ENCODE measurements at regions not wholly inside any gene's neighbourhood (a gene's known extent, or its start where the extent isn't known, plus 50 kb on each side); places are given as distances from the start of the nearest gene placed in this dataset.
A peak's percentile ranks its signal among the peaks of the same experiment; 100 is the strongest.

GRCh38 chr9:99464568-99464967 lies 242.5 kb downstream of the SEC61B start:
- Histone ChIP-seq H3K79me2 (ENCODE audit: insufficient read depth) (no peaks in the 10 kb centered on the region), H3K9me2 (no peaks in the 10 kb centered on the region), H4K20me1 (ENCODE audit: insufficient read depth) (no peaks in the 10 kb centered on the region), H3K9ac (no peak overlapping the region), H3K4me3 (ENCODE audit: low read depth in 2 of 2, low read length in 1 of 2) (no peak overlapping the region), H3K9me3 (no peaks in the 10 kb centered on the region), H3F3A (replicated peaks; ENCODE audit: insufficient read depth) (no peaks in the 10 kb centered on the region), H3K4me2 (no peak overlapping the region), H3K27me3 (ENCODE audit: insufficient read depth) (no peaks in the 10 kb centered on the region), H3K4me1 (ENCODE audit: control insufficient read depth in 1 of 2, insufficient read depth in 2 of 2, low read depth in 1 of 2, low read length in 1 of 2) (peaks cover 13 to 38% of the 10 kb centered on the region in 2 experiments; a peak in 3 of 4 replicates), H3K27ac (ENCODE audit: low read depth in 2 of 2, low read length in 1 of 2) (peak overlapping the region in 1 of 2 experiments; percentile 100; a peak in 2 of 4 replicates), H3K36me3 (replicated peaks in 1 of 2; ENCODE audit: control insufficient read depth in 1 of 2, insufficient read depth in 2 of 2, low read length in 1 of 2) (no peaks in the 10 kb centered on the region), H2AFZ (ENCODE audit: low read depth) (no peak overlapping the region)
- 82% methylated on average over 4 of the region's 4 CpGs for WGBS (ENCODE audit: low lambda C conversion rate)
- POLR2A ChIA-PET, result interaction anchor here (0.9 to 3.3 kb wide), 8 partner anchors 12 to 356 kb away, joined by 3 to 14 read pairs (median 5); partner anchors contain the start of gene NR4A3
- no peak for DNase-seq
- TF ChIP-seq TAF1 (IDR thresholded peaks at IDR 0.05; ENCODE audit: borderline replicate concordance, low read depth, low read length) (no peak), ZBTB33 (IDR thresholded peaks at IDR 0.05; ENCODE audit: borderline replicate concordance, low read depth) (no peak), NRF1 (IDR thresholded peaks at IDR 0.05; ENCODE audit: low read depth, low read length) (no peak), RFX5 (IDR thresholded peaks at IDR 0.05; ENCODE audit: low read length) (no peak), EP300 (IDR thresholded peaks at IDR 0.05; ENCODE audit: borderline replicate concordance in 1 of 2, low read depth in 1 of 2, low read length in 1 of 2) (no peak), RCOR1 (IDR thresholded peaks at IDR 0.05; ENCODE audit: low read length) (no peak), ELF1 (IDR thresholded peaks at IDR 0.05) (no peak), POLR2AphosphoS5 (IDR thresholded peaks at IDR 0.05; ENCODE audit: low read depth, low read length) (no peak), NFIC (IDR thresholded peaks at IDR 0.05; ENCODE audit: borderline replicate concordance) (no peak)
- CTCF ChIA-PET, result interaction anchor here (1.2 to 2.6 kb wide), 5 partner anchors 12 to 302 kb away, joined by 3 to 15 read pairs (median 4); no protein-coding TSS in a partner anchor

- POLR2A ChIA-PET, result interaction anchor here (0.8 to 3.3 kb wide), 11 partner anchors 11 to 356 kb away, joined by 3 to 14 read pairs (median 4); partner anchors contain the start of gene NR4A3
- 44% methylated on average over 7 of the region's 7 CpGs for WGBS (ENCODE audit: low lambda C conversion rate)
- Histone ChIP-seq H2AFZ (ENCODE audit: low read depth) (no peak overlapping the region), H3K9ac (no peak overlapping the region), H4K20me1 (ENCODE audit: insufficient read depth) (no peaks in the 10 kb centered on the region), H3K9me2 (no peaks in the 10 kb centered on the region), H3K4me1 (ENCODE audit: control insufficient read depth in 1 of 2, insufficient read depth in 2 of 2, low read depth in 1 of 2, low read length in 1 of 2) (peaks cover 13 to 38% of the 10 kb centered on the region in 2 experiments; a peak in 3 of 4 replicates), H3K27me3 (ENCODE audit: insufficient read depth) (no peaks in the 10 kb centered on the region), H3K4me3 (ENCODE audit: low read depth in 2 of 2, low read length in 1 of 2) (no peak overlapping the region; a peak in 1 of 4 replicates), H3K36me3 (replicated peaks in 1 of 2; ENCODE audit: control insufficient read depth in 1 of 2, insufficient read depth in 2 of 2, low read length in 1 of 2) (no peaks in the 10 kb centered on the region), H3K27ac (ENCODE audit: low read depth in 2 of 2, low read length in 1 of 2) (peak overlapping the region in 1 of 2 experiments; percentile 100; a peak in 3 of 4 replicates), H3K4me2 (no peak overlapping the region), H3F3A (replicated peaks; ENCODE audit: insufficient read depth) (no peaks in the 10 kb centered on the region), H3K9me3 (no peaks in the 10 kb centered on the region), H3K79me2 (ENCODE audit: insufficient read depth) (no peaks in the 10 kb centered on the region)
- peak; percentile 71 for DNase-seq
- CTCF ChIA-PET, result interaction anchor here (0.8 to 2.6 kb wide), 10 partner anchors 9 to 302 kb away, joined by 3 to 15 read pairs (median 4); no protein-coding TSS in a partner anchor
- TF ChIP-seq GABPA (IDR thresholded peaks at IDR 0.05; ENCODE audit: low read depth) (no peak), TCF12 (IDR thresholded peaks at IDR 0.05) (peak; percentile 73), MAX (IDR thresholded peaks at IDR 0.05; ENCODE audit: low read depth) (no peak), FOXJ3 (CRISPR knock-in tag; IDR thresholded peaks at IDR 0.05) (peak; percentile 86), EZH2phosphoT487 (IDR thresholded peaks at IDR 0.05; ENCODE audit: borderline replicate concordance, low read depth) (no peak), FOXM1 (IDR thresholded peaks at IDR 0.05; ENCODE audit: low read depth) (no peak), NRF1 (IDR thresholded peaks at IDR 0.05; ENCODE audit: low read depth, low read length) (no peak), MXI1 (IDR thresholded peaks at IDR 0.05; ENCODE audit: low read depth, low read length) (peak; percentile 60), RFX5 (IDR thresholded peaks at IDR 0.05; ENCODE audit: low read length) (peak; percentile 56), TAF1 (IDR thresholded peaks at IDR 0.05; ENCODE audit: borderline replicate concordance, low read depth, low read length) (no peak), NFIC (IDR thresholded peaks at IDR 0.05; ENCODE audit: borderline replicate concordance) (peak; percentile 67; the same call in 1 of the 2 replicates), TEAD4 (IDR thresholded peaks at IDR 0.05; ENCODE audit: borderline replicate concordance, insufficient read depth) (peak; percentile 41; the same call in 1 of the 2 replicates), ZBTB33 (IDR thresholded peaks at IDR 0.05; ENCODE audit: borderline replicate concordance, low read depth) (no peak), JUND (IDR thresholded peaks at IDR 0.05) (no peak), EP300 (IDR thresholded peaks at IDR 0.05; ENCODE audit: borderline replicate concordance in 1 of 2, low read depth in 1 of 2, low read length in 1 of 2) (peak in 1 of 2 experiments; percentile 99; a peak in 2 of 4 replicates), YY1 (IDR thresholded peaks at IDR 0.05; ENCODE audit: low read depth) (no peak), CTCF (IDR thresholded peaks at IDR 0.05) (no peak)
Measured at GRCh38 chr9:99465231-99465907, 243.3 kb downstream of the SEC61B start.
